Caco-2 (cell line): ENCODE measurements at regions not wholly inside any gene's neighbourhood (a gene's known extent, or its start where the extent isn't known, plus 50 kb on each side); places are given as distances from the start of the nearest gene placed in this dataset.
"Not testable (repeated sequence)": the region's sequence is repeated elsewhere in the genome, so short reads cannot be mapped to it uniquely, and the experiment has no call there.

Experiments
- BruUV-seq: library from RNA; stranded (reverse); fragments of 400-500 nt; replicated peaks from 2 replicates; lab custom pipeline; 2021; lab: Mats Ljungman, UMichigan
- CTCF ChIA-PET: fragments of 300-600 bp; sonication (Branson Sonifier 250); formaldehyde crosslinking; loops from one replicate; lab custom pipeline; 2022; ENCODE audit warnings: antibody characterized with exemption; lab: Charles Lee
- POLR2A ChIA-PET: fragments of 300-600 bp; sonication (Branson Sonifier 250); formaldehyde crosslinking; loops from one replicate; lab custom pipeline; 2022; ENCODE audit warnings: antibody characterized with exemption; lab: Charles Lee
- DNase-seq, 2 experiments: peaks; one replicate each; pipeline versions ENCODE4 v3.0.0 to v3.0.0-alpha.2; 2020 to 2022
- H3K27me3 ChIP-seq: replicated peaks from 2 replicates; pipeline ENCODE4 v1.6.0; 2011; ENCODE audit warnings: low read length; ENCODE audit not compliant: control insufficient read depth, insufficient read depth
- H3K36me3 ChIP-seq: 2 replicates; pipeline ENCODE4 v1.5.1; 2011; ENCODE audit warnings: low read length; ENCODE audit not compliant: control insufficient read depth, insufficient read depth
- H3K4me1 ChIP-seq: fragments of 250-450 bp; sonication (Bioruptor Pico); 2 replicates; pipeline ENCODE4 v1.5.1; 2020; ENCODE audit warnings: mild to moderate bottlenecking
- H3K4me3 ChIP-seq: 2 replicates; pipeline ENCODE4 v1.5.1; 2011; ENCODE audit warnings: low read depth, mild to moderate bottlenecking, control low read depth, low read length
- H3K9me3 ChIP-seq: fragments of 250-450 bp; sonication (Bioruptor Pico); 2 replicates; pipeline ENCODE4 v1.5.1; 2020; ENCODE audit warnings: mild to moderate bottlenecking, moderate library complexity
- H3K27ac Mint-ChIP-seq: one replicate; pipeline ENCODE4 v1.8.0; 2022; ENCODE audit warnings: mixed read lengths; ENCODE audit not compliant: unreplicated experiment
- H3K27me3 Mint-ChIP-seq: one replicate; pipeline ENCODE4 v1.8.0; 2022; ENCODE audit warnings: mixed read lengths; ENCODE audit not compliant: insufficient read depth, unreplicated experiment
- H3K36me3 Mint-ChIP-seq: one replicate; pipeline ENCODE4 v1.8.0; 2022; ENCODE audit warnings: mild to moderate bottlenecking, mixed read lengths; ENCODE audit not compliant: insufficient read depth, unreplicated experiment
- H3K4me1 Mint-ChIP-seq: one replicate; pipeline ENCODE4 v1.8.0; 2022; ENCODE audit warnings: low read depth, mixed read lengths; ENCODE audit not compliant: unreplicated experiment
- H3K4me3 Mint-ChIP-seq: one replicate; pipeline ENCODE4 v1.8.0; 2022; ENCODE audit warnings: mild to moderate bottlenecking, moderate library complexity, mixed read lengths; ENCODE audit not compliant: unreplicated experiment
- H3K9me3 Mint-ChIP-seq: one replicate; pipeline ENCODE4 v1.8.0; 2022; ENCODE audit warnings: mixed read lengths; ENCODE audit not compliant: unreplicated experiment
- intact Hi-C: fragments of 100-400 bp; cut with micrococcal nuclease; formaldehyde crosslinking; loops from one replicate; pipeline ENCODE4 v1.10.0; 2022; ENCODE audit not compliant: unreplicated experiment
- TF ChIP-seq, protein P1 (sequence below), 2 experiments: fragments of 200-600 bp in 1 of 2; IDR thresholded peaks; 1 replicate in 1 of 2; 2 replicates in 1 of 2; pipeline versions ENCODE4 v1.5.1 to v1.8.0; 2011 to 2022; ENCODE audit warnings: antibody characterized with exemption in 1 of 2, control low read depth in 1 of 2, inconsistent platforms in 1 of 2, low read depth in 1 of 2, low read length in 1 of 2, mild to moderate bottlenecking in 1 of 2, moderate library complexity in 1 of 2; ENCODE audit not compliant: insufficient read depth in 1 of 2, severe bottlenecking in 1 of 2, unreplicated experiment in 1 of 2

- Histone ChIP-seq H3K9me3 (no peaks in the 10 kb centered on the region), H3K4me3 (no peak overlapping the region), H3K4me1 (peaks cover 5% of the 10 kb centered on the region), H3K27me3 (no peaks in the 10 kb centered on the region), H3K36me3 (no peaks in the 10 kb centered on the region)
- Mint-ChIP-seq H3K27me3 (peaks cover 5% of the 10 kb centered on the region), H3K9me3 (peaks cover 10% of the 10 kb centered on the region), H3K36me3 (no peaks in the 10 kb centered on the region), H3K4me3 (no peak overlapping the region), H3K27ac (no peak overlapping the region), H3K4me1 (no peaks in the 10 kb centered on the region)
- CTCF ChIA-PET: no interaction called here
- no TSS peak for BruUV-seq
- TF ChIP-seq, protein P1, sequence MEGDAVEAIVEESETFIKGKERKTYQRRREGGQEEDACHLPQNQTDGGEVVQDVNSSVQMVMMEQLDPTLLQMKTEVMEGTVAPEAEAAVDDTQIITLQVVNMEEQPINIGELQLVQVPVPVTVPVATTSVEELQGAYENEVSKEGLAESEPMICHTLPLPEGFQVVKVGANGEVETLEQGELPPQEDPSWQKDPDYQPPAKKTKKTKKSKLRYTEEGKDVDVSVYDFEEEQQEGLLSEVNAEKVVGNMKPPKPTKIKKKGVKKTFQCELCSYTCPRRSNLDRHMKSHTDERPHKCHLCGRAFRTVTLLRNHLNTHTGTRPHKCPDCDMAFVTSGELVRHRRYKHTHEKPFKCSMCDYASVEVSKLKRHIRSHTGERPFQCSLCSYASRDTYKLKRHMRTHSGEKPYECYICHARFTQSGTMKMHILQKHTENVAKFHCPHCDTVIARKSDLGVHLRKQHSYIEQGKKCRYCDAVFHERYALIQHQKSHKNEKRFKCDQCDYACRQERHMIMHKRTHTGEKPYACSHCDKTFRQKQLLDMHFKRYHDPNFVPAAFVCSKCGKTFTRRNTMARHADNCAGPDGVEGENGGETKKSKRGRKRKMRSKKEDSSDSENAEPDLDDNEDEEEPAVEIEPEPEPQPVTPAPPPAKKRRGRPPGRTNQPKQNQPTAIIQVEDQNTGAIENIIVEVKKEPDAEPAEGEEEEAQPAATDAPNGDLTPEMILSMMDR (IDR thresholded peaks at IDR 0.05; ENCODE audit: insufficient read depth in 1 of 2, low read depth in 1 of 2, low read length in 1 of 2, severe bottlenecking in 1 of 2, unreplicated experiment in 1 of 2): no peak
- no peak for DNase-seq
- POLR2A ChIA-PET: no interaction called here
- intact Hi-C loops: no loop called here
These were observed 248.9 kb upstream of the PROK2 start for GRCh38 chr3:72033666-72034428.

DNA sequence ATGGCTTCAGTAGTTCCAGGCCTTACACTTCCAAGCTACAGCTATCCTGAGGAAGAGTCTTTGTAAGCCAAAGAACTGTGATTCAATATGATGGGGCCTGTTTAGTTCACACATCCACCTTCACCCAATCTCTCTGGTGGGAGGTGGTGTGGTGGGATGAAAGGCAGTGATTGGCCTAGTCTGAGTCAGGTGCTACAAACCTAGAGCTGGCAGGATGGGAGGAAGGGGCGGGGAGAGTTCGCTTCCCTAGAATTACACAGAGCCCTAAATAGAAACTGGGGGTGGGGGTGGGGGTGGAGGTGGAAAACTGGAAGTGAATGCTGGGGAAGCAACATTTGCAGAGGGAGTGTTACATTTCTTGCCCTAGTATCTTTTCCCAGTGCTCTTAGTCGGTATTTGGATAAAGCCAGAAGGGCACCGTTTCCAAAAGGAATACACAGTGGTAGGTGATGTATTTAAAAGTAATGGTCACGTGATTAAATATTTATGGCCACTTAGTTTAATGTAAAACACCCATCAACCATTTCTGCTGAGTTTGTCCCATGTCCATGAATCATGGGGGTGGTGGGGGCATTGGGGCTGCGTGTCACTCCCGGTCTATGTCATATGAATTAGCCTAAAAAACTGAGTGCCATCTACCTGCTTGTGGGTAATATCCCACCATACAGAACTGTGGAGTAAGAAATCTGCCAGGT lies 247.6 kb upstream of the PROK2 start:
- Histone ChIP-seq H3K36me3 (no peaks in the 10 kb centered on the region), H3K4me3 (no peak overlapping the region), H3K9me3 (no peaks in the 10 kb centered on the region), H3K27me3 (no peaks in the 10 kb centered on the region), H3K4me1 (peaks cover 14% of the 10 kb centered on the region)
- ChIA-PET POLR2A (no interaction called here), CTCF (no interaction called here)
- H3K36me3 Mint-ChIP-seq: no peaks in the 10 kb centered on the region
- TF ChIP-seq, protein P1 (IDR thresholded peaks at IDR 0.05; ENCODE audit: insufficient read depth in 1 of 2, low read depth in 1 of 2, low read length in 1 of 2, severe bottlenecking in 1 of 2, unreplicated experiment in 1 of 2): no peak
- BruUV-seq: no TSS peak
- no peak overlapping the region for H3K27ac Mint-ChIP-seq
- intact Hi-C loops: no loop called here
- H3K4me3 Mint-ChIP-seq: no peak overlapping the region
- peaks cover 7% of the 10 kb centered on the region for H3K9me3 Mint-ChIP-seq
- H3K27me3 Mint-ChIP-seq: peaks cover 3% of the 10 kb centered on the region
- no peak for DNase-seq
- H3K4me1 Mint-ChIP-seq: no peaks in the 10 kb centered on the region

DNA sequence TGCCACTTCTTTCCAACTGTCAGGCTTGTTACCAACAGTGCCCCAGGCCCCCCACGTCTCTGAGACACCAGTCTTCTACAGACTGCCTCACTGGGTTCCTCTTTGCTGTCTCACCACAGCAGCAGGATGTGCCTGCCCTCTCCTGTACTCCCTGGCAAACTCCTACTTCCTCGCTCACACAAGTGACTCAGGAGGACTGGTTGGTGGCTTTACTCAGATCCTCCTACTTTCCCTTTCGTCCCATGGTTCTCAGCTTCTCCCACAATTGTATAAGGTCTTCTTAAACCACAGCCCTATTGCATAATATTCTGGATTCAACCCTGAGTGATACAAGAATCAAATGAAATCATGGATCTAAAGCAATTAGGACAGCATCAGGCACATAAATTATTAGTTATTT lies 246.6 kb upstream of the PROK2 start:
- BruUV-seq: no TSS peak
- H3K9me3 Mint-ChIP-seq: no peaks in the 10 kb centered on the region
- CTCF ChIA-PET: no interaction called here

DNA sequence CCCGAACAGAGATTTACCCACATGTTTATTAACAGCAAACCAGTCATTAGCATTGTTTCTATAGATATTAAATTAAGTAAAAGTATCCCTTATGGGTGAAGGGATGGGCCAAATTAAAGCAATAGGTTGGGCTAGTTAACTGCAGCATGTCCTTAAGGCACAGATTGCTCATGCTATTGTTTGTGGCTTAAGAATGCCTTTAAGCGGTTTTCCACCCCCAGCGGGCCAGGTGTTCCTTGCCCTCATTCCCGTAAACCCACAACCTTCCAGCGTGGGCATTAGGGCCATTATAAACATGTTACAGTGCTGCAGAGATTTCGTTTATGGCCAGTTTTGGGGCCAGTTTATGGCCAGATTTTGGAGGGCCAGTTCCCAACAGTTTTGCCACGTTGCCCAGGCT lies 245.3 kb upstream of the PROK2 start:
- H3K4me1 Mint-ChIP-seq, DNase-seq, H3K27ac Mint-ChIP-seq, H3K36me3 ChIP-seq, H3K4me3 Mint-ChIP-seq, H3K4me3 ChIP-seq, H3K9me3 ChIP-seq, H3K36me3 Mint-ChIP-seq, BruUV-seq, H3K9me3 Mint-ChIP-seq, H3K27me3 Mint-ChIP-seq, intact Hi-C loops, CTCF ChIA-PET, POLR2A ChIA-PET, H3K27me3 ChIP-seq: not testable (repeated sequence)
- H3K4me1 ChIP-seq: peaks cover 14% of the 10 kb centered on the region

More for the DNA sequence above, 246.6 kb upstream of the PROK2 start:
- Histone ChIP-seq H3K27me3 (no peaks in the 10 kb centered on the region), H3K4me3 (no peak overlapping the region), H3K4me1 (peaks cover 14% of the 10 kb centered on the region), H3K9me3 (no peaks in the 10 kb centered on the region), H3K36me3 (no peaks in the 10 kb centered on the region)
- Mint-ChIP-seq H3K27me3 (no peaks in the 10 kb centered on the region), H3K4me1 (no peaks in the 10 kb centered on the region), H3K27ac (no peak overlapping the region), H3K4me3 (no peak overlapping the region), H3K36me3 (no peaks in the 10 kb centered on the region)
- DNase-seq: no peak
- TF ChIP-seq, protein P1 (IDR thresholded peaks at IDR 0.05; ENCODE audit: insufficient read depth in 1 of 2, low read depth in 1 of 2, low read length in 1 of 2, severe bottlenecking in 1 of 2, unreplicated experiment in 1 of 2): no peak
- intact Hi-C loops: no loop called here
- POLR2A ChIA-PET: no interaction called here

- H3K27me3 Mint-ChIP-seq, H3K27me3 ChIP-seq, CTCF ChIA-PET, H3K36me3 Mint-ChIP-seq, H3K4me3 ChIP-seq, H3K9me3 ChIP-seq, intact Hi-C loops, BruUV-seq, H3K4me1 Mint-ChIP-seq, H3K4me3 Mint-ChIP-seq, H3K36me3 ChIP-seq, H3K27ac Mint-ChIP-seq: not testable (repeated sequence)
- H3K9me3 Mint-ChIP-seq: peaks cover 12% of the 10 kb centered on the region
- H3K4me1 ChIP-seq: peaks cover 14% of the 10 kb centered on the region
- DNase-seq: peak; percentile 63 to 65
- POLR2A ChIA-PET: interaction anchor here (0.6 kb wide), 1 partner anchor 153 kb away, joined by 3 read pairs; no protein-coding TSS in a partner anchor
These were observed 243.8 kb upstream of the PROK2 start for GRCh38 chr3:72028726-72029125.
